UCSD-AML1 (cell line): ENCODE measurements at regions not wholly inside any gene's neighbourhood (a gene's known extent, or its start where the extent isn't known, plus 50 kb on each side); places are given as distances from the start of the nearest gene placed in this dataset.

ENCODE experiments used
- DNase-seq: peaks from one replicate; lab custom pipeline; 2025; ENCODE audit not compliant: unreplicated experiment; lab: John Stamatoyannopoulos, UW

DNA sequence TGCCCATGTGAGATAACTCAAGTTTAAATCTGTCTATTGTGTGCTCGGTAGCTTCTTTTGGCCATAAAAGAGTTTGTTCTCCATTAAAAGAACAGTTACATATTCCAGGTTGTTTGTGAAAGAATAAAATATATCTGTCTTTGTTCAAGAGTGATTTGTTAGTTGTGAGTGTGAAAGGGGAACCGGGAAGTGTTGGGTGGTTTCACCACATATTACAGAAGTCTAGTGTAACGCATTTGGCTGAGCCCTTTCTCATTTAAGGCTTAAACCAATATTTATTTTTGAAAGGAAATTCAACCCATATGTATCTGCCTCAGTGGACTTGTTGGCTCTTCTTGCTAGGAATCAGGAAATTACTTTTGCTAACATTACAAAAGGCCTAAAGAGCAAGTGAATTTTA lies 54.1 kb upstream of the DMRTA1 start:
- DNase-seq: no peak

- no peak for DNase-seq
Measured at GRCh38 chr9:22395687-22396141, 50.9 kb upstream of the DMRTA1 start.
